WTC11 (cell line): ENCODE measurements at regions not wholly inside any gene's neighbourhood (a gene's known extent, or its start where the extent isn't known, plus 50 kb on each side); places are given as distances from the start of the nearest gene placed in this dataset.

Experiments used
- ATAC-seq: fragments of 200-7000 bp; cut with Tn5 transposase; 2 replicates; pipeline ENCODE4 v1.10.0; 2021; ENCODE audit warnings: mild to moderate bottlenecking, moderate library complexity
- CTCF ChIA-PET: fragments of 300-600 bp; sonication (Branson Sonifier 250); formaldehyde crosslinking; loops from one replicate; lab custom pipeline; 2021; ENCODE audit warnings: antibody characterized with exemption; lab: Charles Lee
- POLR2A ChIA-PET: fragments of 350-600 bp; sonication (Branson Sonifier 250); formaldehyde crosslinking; loops from one replicate; lab custom pipeline; 2021; ENCODE audit warnings: antibody characterized with exemption; lab: Charles Lee
- DNase-seq: peaks from one replicate; pipeline ENCODE4 v3.0.0; 2021; ENCODE audit warnings: low spot score
- H3K27ac Mint-ChIP-seq: 2 replicates; pipeline ENCODE4 v1.8.0; 2021; ENCODE audit warnings: mixed read lengths
- H3K27me3 Mint-ChIP-seq: 2 replicates; pipeline ENCODE4 v1.8.0; 2021; ENCODE audit warnings: low read depth, mild to moderate bottlenecking, moderate library complexity, mixed read lengths
- H3K36me3 Mint-ChIP-seq: 2 replicates; pipeline ENCODE4 v1.8.0; 2021; ENCODE audit warnings: mixed read lengths
- H3K4me1 Mint-ChIP-seq: 2 replicates; pipeline ENCODE4 v1.8.0; 2022; ENCODE audit warnings: mixed read lengths
- H3K4me3 Mint-ChIP-seq: 2 replicates; pipeline ENCODE4 v1.8.0; 2021; ENCODE audit warnings: mild to moderate bottlenecking, moderate library complexity, mixed read lengths
- H3K9me3 Mint-ChIP-seq: 2 replicates; pipeline ENCODE4 v1.8.0; 2021; ENCODE audit warnings: mixed read lengths
- ATF1 ChIP-seq: sonication (generic); formaldehyde crosslinking; IDR thresholded peaks from 2 replicates; pipeline ENCODE4 v1.8.1; 2023; ENCODE audit warnings: mild to moderate bottlenecking, moderate library complexity, missing genetic modification reagents
- CBFB ChIP-seq: sonication (generic); formaldehyde crosslinking; IDR thresholded peaks from 2 replicates; pipeline ENCODE4 v1.8.1; 2022; ENCODE audit warnings: mild to moderate bottlenecking, low read depth, missing genetic modification reagents
- ESRRA ChIP-seq: sonication (generic); formaldehyde crosslinking; IDR thresholded peaks from 2 replicates; pipeline ENCODE4 v1.8.1; 2022; ENCODE audit warnings: mild to moderate bottlenecking, missing genetic modification reagents, borderline replicate concordance
- GABPB1 ChIP-seq: sonication (generic); formaldehyde crosslinking; IDR thresholded peaks from 2 replicates; pipeline ENCODE4 v1.8.1; 2023; ENCODE audit warnings: mild to moderate bottlenecking, missing genetic modification reagents
- GTF2I ChIP-seq: fragments of 250-450 bp; sonication (Bioruptor Pico); conservative IDR thresholded peaks from 2 replicates; pipeline ENCODE4 v1.4.0; 2021; ENCODE audit warnings: mild to moderate bottlenecking
- JAZF1 ChIP-seq: fragments of 250-450 bp; sonication (Bioruptor Pico); IDR thresholded peaks from 2 replicates; pipeline ENCODE4 v1.9.0; 2021; ENCODE audit warnings: moderate library complexity, mild to moderate bottlenecking, inconsistent platforms
- NR3C1 ChIP-seq: sonication (generic); formaldehyde crosslinking; conservative IDR thresholded peaks from 2 replicates; pipeline ENCODE4 v1.8.1; 2023; ENCODE audit warnings: low read depth, mild to moderate bottlenecking, missing genetic modification reagents
- RELA ChIP-seq: sonication (generic); formaldehyde crosslinking; IDR thresholded peaks from 2 replicates; pipeline ENCODE4 v1.8.1; 2022; ENCODE audit warnings: missing genetic modification reagents, mild to moderate bottlenecking, borderline replicate concordance
- TEAD1 ChIP-seq: sonication (generic); formaldehyde crosslinking; IDR thresholded peaks from 2 replicates; pipeline ENCODE4 v1.8.0; 2022; ENCODE audit warnings: mild to moderate bottlenecking, missing genetic modification reagents
- TP53 ChIP-seq: sonication (generic); formaldehyde crosslinking; IDR thresholded peaks from 2 replicates; pipeline ENCODE4 v1.8.1; 2023; ENCODE audit warnings: mild to moderate bottlenecking, missing genetic modification reagents
- ZNF138 ChIP-seq: sonication (generic); formaldehyde crosslinking; conservative IDR thresholded peaks from 2 replicates; pipeline ENCODE4 v1.8.1; 2022; ENCODE audit warnings: mild to moderate bottlenecking, moderate library complexity, missing genetic modification reagents
- ZNF317 ChIP-seq: sonication (generic); formaldehyde crosslinking; IDR thresholded peaks from 2 replicates; pipeline ENCODE4 v1.8.1; 2023; ENCODE audit warnings: low read depth, mild to moderate bottlenecking, moderate library complexity, missing genetic modification reagents, borderline replicate concordance
- ZNF396 ChIP-seq: fragments of 250-450 bp; sonication (Bioruptor Pico); IDR thresholded peaks from 2 replicates; pipeline ENCODE4 v1.8.0; 2021; ENCODE audit warnings: mild to moderate bottlenecking, moderate library complexity, borderline replicate concordance
- ZNF416 ChIP-seq: fragments of 250-450 bp; sonication (Bioruptor Pico); IDR thresholded peaks from 2 replicates; pipeline ENCODE4 v1.9.0; 2021; ENCODE audit warnings: mild to moderate bottlenecking, inconsistent platforms
- ZNF423 ChIP-seq: fragments of 250-450 bp; sonication (Bioruptor Pico); IDR thresholded peaks from 2 replicates; pipeline ENCODE4 v2.1.2; 2022; ENCODE audit warnings: mild to moderate bottlenecking, moderate library complexity
- ZNF671 ChIP-seq: fragments of 250-450 bp; sonication (Bioruptor Pico); IDR thresholded peaks from 2 replicates; pipeline ENCODE4 v1.8.0; 2021; ENCODE audit warnings: mild to moderate bottlenecking
- TF ChIP-seq, protein P1 (sequence below): fragments of 250-450 bp; sonication (Bioruptor Pico); IDR thresholded peaks from 2 replicates; pipeline ENCODE4 v1.8.0; 2021; ENCODE audit warnings: mild to moderate bottlenecking
- TF ChIP-seq, protein P2 (sequence below): fragments of 250-450 bp; sonication (Bioruptor Pico); IDR thresholded peaks from 2 replicates; pipeline ENCODE4 v2.1.2; 2022; ENCODE audit warnings: mild to moderate bottlenecking, moderate library complexity
- TF ChIP-seq, protein P3 (sequence below): sonication (generic); formaldehyde crosslinking; IDR thresholded peaks from 2 replicates; pipeline ENCODE4 v1.8.0; 2022; ENCODE audit warnings: mild to moderate bottlenecking, missing genetic modification reagents
- TF ChIP-seq, protein P4 (sequence below): sonication (generic); formaldehyde crosslinking; IDR thresholded peaks from 2 replicates; pipeline ENCODE4 v1.8.1; 2022; ENCODE audit warnings: missing genetic modification reagents, borderline replicate concordance
- TF ChIP-seq, protein P5 (sequence below): sonication (generic); formaldehyde crosslinking; IDR thresholded peaks from 2 replicates; pipeline ENCODE4 v1.8.1; 2022; ENCODE audit warnings: low read depth, mild to moderate bottlenecking, moderate library complexity, missing genetic modification reagents, borderline replicate concordance
- TF ChIP-seq, protein P6 (sequence below): sonication (generic); formaldehyde crosslinking; IDR thresholded peaks from 2 replicates; pipeline ENCODE4 v1.8.1; 2022; ENCODE audit warnings: mild to moderate bottlenecking, missing genetic modification reagents, moderate library complexity, borderline replicate concordance
- TF ChIP-seq, protein P7 (sequence below): sonication (generic); formaldehyde crosslinking; IDR thresholded peaks from 2 replicates; pipeline ENCODE4 v1.8.0; 2023; ENCODE audit warnings: missing genetic modification reagents
- TF ChIP-seq, protein P8 (sequence below): sonication (generic); formaldehyde crosslinking; IDR thresholded peaks from 2 replicates; pipeline ENCODE4 v1.8.1; 2023; ENCODE audit warnings: mild to moderate bottlenecking, missing genetic modification reagents, moderate library complexity

DNA sequence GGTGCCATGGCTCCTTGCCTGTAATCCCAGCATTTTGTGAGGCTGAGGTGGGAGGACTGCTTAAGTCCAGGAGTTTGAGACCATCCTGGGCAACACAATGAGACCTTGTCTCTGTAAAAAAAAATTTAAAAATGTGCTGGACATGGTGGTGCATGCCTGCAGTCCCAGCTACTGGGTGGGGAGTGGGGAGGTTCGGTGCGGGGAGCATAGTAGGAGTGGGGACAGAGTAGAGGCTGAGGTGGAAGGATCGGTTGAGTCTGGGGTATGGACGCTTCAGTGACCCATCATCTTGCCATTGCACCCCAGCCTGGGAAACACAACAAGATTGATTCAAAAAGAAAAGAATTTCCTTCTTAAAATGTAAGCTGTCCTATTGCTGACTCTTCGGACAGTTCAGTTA is 1490.0 kb upstream of the GBE1 start:
- no peak for ATAC-seq
- H3K4me1 Mint-ChIP-seq = no peaks in the 10 kb centered on the region
- no peaks in the 10 kb centered on the region for H3K27me3 Mint-ChIP-seq
- TF ChIP-seq, protein P1, sequence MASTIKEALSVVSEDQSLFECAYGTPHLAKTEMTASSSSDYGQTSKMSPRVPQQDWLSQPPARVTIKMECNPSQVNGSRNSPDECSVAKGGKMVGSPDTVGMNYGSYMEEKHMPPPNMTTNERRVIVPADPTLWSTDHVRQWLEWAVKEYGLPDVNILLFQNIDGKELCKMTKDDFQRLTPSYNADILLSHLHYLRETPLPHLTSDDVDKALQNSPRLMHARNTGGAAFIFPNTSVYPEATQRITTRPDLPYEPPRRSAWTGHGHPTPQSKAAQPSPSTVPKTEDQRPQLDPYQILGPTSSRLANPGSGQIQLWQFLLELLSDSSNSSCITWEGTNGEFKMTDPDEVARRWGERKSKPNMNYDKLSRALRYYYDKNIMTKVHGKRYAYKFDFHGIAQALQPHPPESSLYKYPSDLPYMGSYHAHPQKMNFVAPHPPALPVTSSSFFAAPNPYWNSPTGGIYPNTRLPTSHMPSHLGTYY (CRISPR knock-in tag) = no peak
- TF ChIP-seq, protein P2, sequence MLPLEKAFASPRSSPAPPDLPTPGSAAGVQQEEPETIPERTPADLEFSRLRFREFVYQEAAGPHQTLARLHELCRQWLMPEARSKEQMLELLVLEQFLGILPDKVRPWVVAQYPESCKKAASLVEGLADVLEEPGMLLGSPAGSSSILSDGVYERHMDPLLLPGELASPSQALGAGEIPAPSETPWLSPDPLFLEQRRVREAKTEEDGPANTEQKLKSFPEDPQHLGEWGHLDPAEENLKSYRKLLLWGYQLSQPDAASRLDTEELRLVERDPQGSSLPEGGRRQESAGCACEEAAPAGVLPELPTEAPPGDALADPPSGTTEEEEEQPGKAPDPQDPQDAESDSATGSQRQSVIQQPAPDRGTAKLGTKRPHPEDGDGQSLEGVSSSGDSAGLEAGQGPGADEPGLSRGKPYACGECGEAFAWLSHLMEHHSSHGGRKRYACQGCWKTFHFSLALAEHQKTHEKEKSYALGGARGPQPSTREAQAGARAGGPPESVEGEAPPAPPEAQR (CRISPR knock-in tag) = no peak
- TF ChIP-seq ZNF423 = no peak
- no peak for TF ChIP-seq ATF1 (CRISPR knock-in tag)
- TF ChIP-seq RELA (CRISPR knock-in tag) = no peak
- TF ChIP-seq ZNF138 (CRISPR knock-in tag) = no peak
- TF ChIP-seq, protein P3, sequence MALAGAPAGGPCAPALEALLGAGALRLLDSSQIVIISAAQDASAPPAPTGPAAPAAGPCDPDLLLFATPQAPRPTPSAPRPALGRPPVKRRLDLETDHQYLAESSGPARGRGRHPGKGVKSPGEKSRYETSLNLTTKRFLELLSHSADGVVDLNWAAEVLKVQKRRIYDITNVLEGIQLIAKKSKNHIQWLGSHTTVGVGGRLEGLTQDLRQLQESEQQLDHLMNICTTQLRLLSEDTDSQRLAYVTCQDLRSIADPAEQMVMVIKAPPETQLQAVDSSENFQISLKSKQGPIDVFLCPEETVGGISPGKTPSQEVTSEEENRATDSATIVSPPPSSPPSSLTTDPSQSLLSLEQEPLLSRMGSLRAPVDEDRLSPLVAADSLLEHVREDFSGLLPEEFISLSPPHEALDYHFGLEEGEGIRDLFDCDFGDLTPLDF (CRISPR knock-in tag) = no peak
- H3K36me3 Mint-ChIP-seq = no peaks in the 10 kb centered on the region
- H3K4me3 Mint-ChIP-seq = no peak overlapping the region
- ChIA-PET POLR2A (no interaction called here), CTCF (no interaction called here)
- no peak overlapping the region for H3K27ac Mint-ChIP-seq
- DNase-seq = no peak
- H3K9me3 Mint-ChIP-seq = peaks cover 21% of the 10 kb centered on the region

DNA sequence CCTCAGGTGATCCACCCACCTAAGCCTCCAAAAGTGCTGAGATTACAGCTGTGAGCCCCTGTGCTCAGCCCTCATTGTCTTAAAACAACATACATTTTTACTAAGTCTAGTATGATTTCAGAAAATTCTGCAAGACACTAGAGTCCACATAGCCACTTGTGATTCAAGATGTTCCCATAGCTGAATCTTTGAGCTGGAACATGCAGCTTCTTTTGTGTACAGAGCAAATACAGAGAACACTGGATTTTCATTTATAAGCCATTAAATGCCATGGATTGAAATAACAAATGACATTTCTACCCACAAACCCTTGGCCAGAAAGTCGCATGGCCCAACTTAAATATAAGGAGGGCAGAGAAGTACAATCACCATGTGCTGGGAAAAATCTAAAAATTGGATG is 1489.2 kb upstream of the GBE1 start:
- Mint-ChIP-seq H3K4me1 (no peaks in the 10 kb centered on the region), H3K36me3 (no peaks in the 10 kb centered on the region), H3K4me3 (no peak overlapping the region), H3K27ac (no peak overlapping the region), H3K27me3 (no peaks in the 10 kb centered on the region), H3K9me3 (peaks cover 26% of the 10 kb centered on the region)
- TF ChIP-seq GABPB1 (CRISPR knock-in tag) (no peak), ZNF317 (CRISPR knock-in tag) (no peak)
- CTCF ChIA-PET = no interaction called here
- DNase-seq = no peak
- ATAC-seq = no peak
- POLR2A ChIA-PET = no interaction called here

DNA sequence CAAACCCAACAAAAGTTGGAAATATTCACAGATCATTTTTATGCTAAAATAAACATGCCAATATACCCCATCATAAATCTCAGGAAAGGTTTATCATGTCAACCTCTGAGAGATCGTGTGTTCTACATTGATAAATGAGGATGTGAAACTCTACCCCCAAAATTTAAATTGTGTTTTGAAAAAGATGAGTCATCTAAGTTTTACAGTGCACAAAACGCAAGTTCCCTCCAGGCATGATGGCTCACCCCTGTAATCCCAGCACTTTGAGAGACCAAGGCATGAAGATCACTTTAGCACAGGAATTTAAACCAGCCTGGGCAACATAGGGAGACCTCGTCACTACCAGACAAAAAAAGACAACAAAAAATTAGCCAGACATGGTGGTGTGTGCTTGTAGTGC is 1487.0 kb upstream of the GBE1 start:
- no peak overlapping the region for H3K27ac Mint-ChIP-seq
- ATAC-seq (no peak), DNase-seq (no peak)
- peaks cover 12% of the 10 kb centered on the region; the same call in 1 of the 2 replicates for H3K36me3 Mint-ChIP-seq
- CTCF ChIA-PET = no interaction called here
- no peaks in the 10 kb centered on the region for H3K27me3 Mint-ChIP-seq
- POLR2A ChIA-PET = no interaction called here
- H3K4me3 Mint-ChIP-seq = no peak overlapping the region
- no peaks in the 10 kb centered on the region for H3K4me1 Mint-ChIP-seq
- H3K9me3 Mint-ChIP-seq = peaks cover 44% of the 10 kb centered on the region
- TF ChIP-seq ZNF317 (CRISPR knock-in tag) (no peak), NR3C1 (CRISPR knock-in tag) (no peak), JAZF1 (CRISPR knock-in tag) (no peak), TP53 (CRISPR knock-in tag) (no peak), ZNF416 (CRISPR knock-in tag) (no peak), ESRRA (CRISPR knock-in tag) (no peak), CBFB (no peak), GTF2I (CRISPR knock-in tag) (no peak), ZNF396 (CRISPR knock-in tag) (no peak), TEAD1 (CRISPR knock-in tag) (no peak), ZNF671 (CRISPR knock-in tag) (no peak)
- TF ChIP-seq, protein P4, sequence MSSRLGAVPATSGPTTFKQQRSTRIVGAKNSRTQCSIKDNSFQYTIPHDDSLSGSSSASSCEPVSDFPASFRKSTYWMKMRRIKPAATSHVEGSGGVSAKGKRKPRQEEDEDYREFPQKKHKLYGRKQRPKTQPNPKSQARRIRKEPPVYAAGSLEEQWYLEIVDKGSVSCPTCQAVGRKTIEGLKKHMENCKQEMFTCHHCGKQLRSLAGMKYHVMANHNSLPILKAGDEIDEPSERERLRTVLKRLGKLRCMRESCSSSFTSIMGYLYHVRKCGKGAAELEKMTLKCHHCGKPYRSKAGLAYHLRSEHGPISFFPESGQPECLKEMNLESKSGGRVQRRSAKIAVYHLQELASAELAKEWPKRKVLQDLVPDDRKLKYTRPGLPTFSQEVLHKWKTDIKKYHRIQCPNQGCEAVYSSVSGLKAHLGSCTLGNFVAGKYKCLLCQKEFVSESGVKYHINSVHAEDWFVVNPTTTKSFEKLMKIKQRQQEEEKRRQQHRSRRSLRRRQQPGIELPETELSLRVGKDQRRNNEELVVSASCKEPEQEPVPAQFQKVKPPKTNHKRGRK (CRISPR knock-in tag) = no peak
- TF ChIP-seq, protein P5, sequence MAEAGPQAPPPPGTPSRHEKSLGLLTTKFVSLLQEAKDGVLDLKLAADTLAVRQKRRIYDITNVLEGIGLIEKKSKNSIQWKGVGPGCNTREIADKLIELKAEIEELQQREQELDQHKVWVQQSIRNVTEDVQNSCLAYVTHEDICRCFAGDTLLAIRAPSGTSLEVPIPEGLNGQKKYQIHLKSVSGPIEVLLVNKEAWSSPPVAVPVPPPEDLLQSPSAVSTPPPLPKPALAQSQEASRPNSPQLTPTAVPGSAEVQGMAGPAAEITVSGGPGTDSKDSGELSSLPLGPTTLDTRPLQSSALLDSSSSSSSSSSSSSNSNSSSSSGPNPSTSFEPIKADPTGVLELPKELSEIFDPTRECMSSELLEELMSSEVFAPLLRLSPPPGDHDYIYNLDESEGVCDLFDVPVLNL (CRISPR knock-in tag) = no peak
- TF ChIP-seq, protein P6, sequence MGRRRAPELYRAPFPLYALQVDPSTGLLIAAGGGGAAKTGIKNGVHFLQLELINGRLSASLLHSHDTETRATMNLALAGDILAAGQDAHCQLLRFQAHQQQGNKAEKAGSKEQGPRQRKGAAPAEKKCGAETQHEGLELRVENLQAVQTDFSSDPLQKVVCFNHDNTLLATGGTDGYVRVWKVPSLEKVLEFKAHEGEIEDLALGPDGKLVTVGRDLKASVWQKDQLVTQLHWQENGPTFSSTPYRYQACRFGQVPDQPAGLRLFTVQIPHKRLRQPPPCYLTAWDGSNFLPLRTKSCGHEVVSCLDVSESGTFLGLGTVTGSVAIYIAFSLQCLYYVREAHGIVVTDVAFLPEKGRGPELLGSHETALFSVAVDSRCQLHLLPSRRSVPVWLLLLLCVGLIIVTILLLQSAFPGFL = no peak
- TF ChIP-seq, protein P7, sequence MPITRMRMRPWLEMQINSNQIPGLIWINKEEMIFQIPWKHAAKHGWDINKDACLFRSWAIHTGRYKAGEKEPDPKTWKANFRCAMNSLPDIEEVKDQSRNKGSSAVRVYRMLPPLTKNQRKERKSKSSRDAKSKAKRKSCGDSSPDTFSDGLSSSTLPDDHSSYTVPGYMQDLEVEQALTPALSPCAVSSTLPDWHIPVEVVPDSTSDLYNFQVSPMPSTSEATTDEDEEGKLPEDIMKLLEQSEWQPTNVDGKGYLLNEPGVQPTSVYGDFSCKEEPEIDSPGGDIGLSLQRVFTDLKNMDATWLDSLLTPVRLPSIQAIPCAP = no peak
- TF ChIP-seq, protein P8, sequence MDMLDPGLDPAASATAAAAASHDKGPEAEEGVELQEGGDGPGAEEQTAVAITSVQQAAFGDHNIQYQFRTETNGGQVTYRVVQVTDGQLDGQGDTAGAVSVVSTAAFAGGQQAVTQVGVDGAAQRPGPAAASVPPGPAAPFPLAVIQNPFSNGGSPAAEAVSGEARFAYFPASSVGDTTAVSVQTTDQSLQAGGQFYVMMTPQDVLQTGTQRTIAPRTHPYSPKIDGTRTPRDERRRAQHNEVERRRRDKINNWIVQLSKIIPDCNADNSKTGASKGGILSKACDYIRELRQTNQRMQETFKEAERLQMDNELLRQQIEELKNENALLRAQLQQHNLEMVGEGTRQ (CRISPR knock-in tag) = no peak
